Keratinocyte (primary cell): ENCODE measurements at regions not wholly inside any gene's neighbourhood (a gene's known extent, or its start where the extent isn't known, plus 50 kb on each side); places are given as distances from the start of the nearest gene placed in this dataset.

Experiments used
- DNase-seq: peaks from one replicate; pipeline ENCODE4 v3.0.0-alpha.2; 2011; ENCODE audit warnings: low read depth, missing footprints, low spot score
- FAIRE-seq: peaks from 2 replicates; lab custom pipeline; 2011; peaks lifted over from hg19 to GRCh38; lab: Jason Lieb, UNC
- H2AFZ ChIP-seq: 2 replicates; pipeline ENCODE4 v1.6.0; 2012; ENCODE audit warnings: low read length, control low read depth, inconsistent platforms; ENCODE audit not compliant: control insufficient read depth
- H3K27ac ChIP-seq: 2 replicates; pipeline ENCODE4 v1.5.1; 2011; ENCODE audit warnings: low read length; ENCODE audit not compliant: control insufficient read depth, insufficient read depth
- H3K27me3 ChIP-seq: 3 replicates; pipeline ENCODE4 v1.6.0; 2011; ENCODE audit warnings: low read length; ENCODE audit not compliant: control insufficient read depth, insufficient read depth; ENCODE audit errors: extremely low read depth
- H3K36me3 ChIP-seq, 2 experiments: 2 replicates in 1 of 2; 3 replicates in 1 of 2; pipeline ENCODE4 v1.5.1; 2011; ENCODE audit warnings: low read length in 2 of 2, mild to moderate bottlenecking in 1 of 2; ENCODE audit not compliant: control insufficient read depth in 2 of 2, insufficient read depth in 2 of 2; ENCODE audit errors: extremely low read depth in 1 of 2
- H3K4me1 ChIP-seq: 3 replicates; pipeline ENCODE4 v1.5.1; 2011; ENCODE audit warnings: low read length; ENCODE audit not compliant: control insufficient read depth, insufficient read depth; ENCODE audit errors: extremely low read depth
- H3K4me2 ChIP-seq: 3 replicates; pipeline ENCODE4 v1.6.0; 2011; ENCODE audit warnings: low read depth, low read length; ENCODE audit not compliant: control insufficient read depth, insufficient read depth; ENCODE audit errors: extremely low read depth
- H3K4me3 ChIP-seq, 3 experiments: fragments of 200-600 bp in 1 of 3; sonication (generic) in 1 of 3; 2 replicates in 2 of 3; 3 replicates in 1 of 3; pipeline ENCODE4 v1.5.1; 2011 to 2016; ENCODE audit warnings: low read length in 3 of 3, mild to moderate bottlenecking in 3 of 3, control low read depth in 2 of 3, inconsistent platforms in 1 of 3, low read depth in 1 of 3, mixed read lengths in 1 of 3, mixed run types in 1 of 3, moderate library complexity in 1 of 3; ENCODE audit not compliant: control insufficient read depth in 2 of 3, insufficient read depth in 2 of 3; ENCODE audit errors: extremely low read depth in 1 of 3
- H3K79me2 ChIP-seq: 2 replicates; pipeline ENCODE4 v1.6.0; 2012; ENCODE audit warnings: low read length; ENCODE audit not compliant: control insufficient read depth, insufficient read depth
- H3K9ac ChIP-seq: 3 replicates; pipeline ENCODE4 v1.6.0; 2011; ENCODE audit warnings: low read length; ENCODE audit not compliant: control insufficient read depth, insufficient read depth; ENCODE audit errors: extremely low read depth
- H3K9me1 ChIP-seq: 3 replicates; pipeline ENCODE4 v1.6.0; 2011; ENCODE audit warnings: low read length; ENCODE audit not compliant: control insufficient read depth, insufficient read depth; ENCODE audit errors: extremely low read depth
- H3K9me3 ChIP-seq: 2 replicates; pipeline ENCODE4 v1.5.1; 2012; ENCODE audit warnings: low read depth, low read length; ENCODE audit not compliant: control insufficient read depth
- H4K20me1 ChIP-seq: 3 replicates; pipeline ENCODE4 v1.6.0; 2011; ENCODE audit warnings: low read length; ENCODE audit not compliant: control insufficient read depth, insufficient read depth; ENCODE audit errors: extremely low read depth
- CTCF ChIP-seq, 3 experiments: IDR thresholded peaks in 1 of 3; conservative IDR thresholded peaks in 1 of 3; optimal IDR thresholded peaks in 1 of 3; 2 replicates in 2 of 3; 3 replicates in 1 of 3; pipeline versions ENCODE3 to v1.5.1; 2011; ENCODE audit warnings: low read length in 3 of 3, mild to moderate bottlenecking in 3 of 3, moderate library complexity in 2 of 3, control low read depth in 1 of 3, inconsistent platforms in 1 of 3; ENCODE audit not compliant: insufficient read depth in 2 of 3; ENCODE audit errors: extremely low read depth in 1 of 3
- EZH2 ChIP-seq: IDR thresholded peaks from one replicate; pipeline ENCODE4 v1.6.1; 2012; ENCODE audit warnings: inconsistent platforms, mild to moderate bottlenecking, low read length, moderate library complexity
- dilution Hi-C: fragments of 300-500 bp; cut with MboI; formaldehyde crosslinking; loops from one replicate; pipeline ENCODE4 v1.7.0; 2020; ENCODE audit warnings: low sequenced_read_pairs; ENCODE audit not compliant: extremely low pct_ligation_motif_present

GRCh38 chr5:173834071-173834771 lies 53.9 kb upstream of the CPEB4 start:
- Histone ChIP-seq H3K27me3 (no peaks in the 10 kb centered on the region), H3K4me2 (no peak overlapping the region), H2AFZ (no peak overlapping the region), H3K9me1 (no peaks in the 10 kb centered on the region), H4K20me1 (no peaks in the 10 kb centered on the region), H3K4me3 (no peak overlapping the region), H3K79me2 (no peaks in the 10 kb centered on the region), H3K9me3 (no peaks in the 10 kb centered on the region), H3K36me3 (no peaks in the 10 kb centered on the region), H3K4me1 (no peaks in the 10 kb centered on the region), H3K27ac (no peak overlapping the region), H3K9ac (no peak overlapping the region)
- FAIRE-seq (no peak), DNase-seq (no peak)
- TF ChIP-seq CTCF (optimal IDR thresholded peaks at IDR 0.05 in 1 of 3, IDR thresholded peaks at IDR 0.05 in 1 of 3, conservative IDR thresholded peaks at IDR 0.05 in 1 of 3; ENCODE audit: extremely low read depth in 1 of 3, insufficient read depth in 2 of 3, low read length in 3 of 3) (no peak), EZH2 (no peak)
- dilution Hi-C loops, result no loop called here

- no peaks in the 10 kb centered on the region for H3K9me3 ChIP-seq
- no peak overlapping the region for H3K4me3 ChIP-seq
- H3K27me3 ChIP-seq, result no peaks in the 10 kb centered on the region
- H3K9ac ChIP-seq, result no peak overlapping the region
- no peaks in the 10 kb centered on the region for H3K36me3 ChIP-seq
- no peak for DNase-seq
- H3K4me1 ChIP-seq, result no peaks in the 10 kb centered on the region
- H3K4me2 ChIP-seq, result no peak overlapping the region
- H3K9me1 ChIP-seq, result no peaks in the 10 kb centered on the region
- no peaks in the 10 kb centered on the region for H4K20me1 ChIP-seq
- H2AFZ ChIP-seq, result no peak overlapping the region
- no peak overlapping the region for H3K27ac ChIP-seq
- no peak for FAIRE-seq
- dilution Hi-C loops, result no loop called here
- TF ChIP-seq CTCF (optimal IDR thresholded peaks at IDR 0.05 in 1 of 3, IDR thresholded peaks at IDR 0.05 in 1 of 3, conservative IDR thresholded peaks at IDR 0.05 in 1 of 3; ENCODE audit: extremely low read depth in 1 of 3, insufficient read depth in 2 of 3, low read length in 3 of 3), result no peak
- no peak for TF ChIP-seq EZH2
- H3K79me2 ChIP-seq, result no peaks in the 10 kb centered on the region
These were observed 53.0 kb upstream of the CPEB4 start for GRCh38 chr5:173835131-173835530.
